ENCODE measurements at regions not wholly inside any gene's neighbourhood (a gene's known extent, or its start where the extent isn't known, plus 50 kb on each side); places are given as distances from the start of the nearest gene placed in this dataset.

- peak; percentile 72 for DNase-seq (ENCODE audit: low read depth)
- TF ChIP-seq, protein P1, sequence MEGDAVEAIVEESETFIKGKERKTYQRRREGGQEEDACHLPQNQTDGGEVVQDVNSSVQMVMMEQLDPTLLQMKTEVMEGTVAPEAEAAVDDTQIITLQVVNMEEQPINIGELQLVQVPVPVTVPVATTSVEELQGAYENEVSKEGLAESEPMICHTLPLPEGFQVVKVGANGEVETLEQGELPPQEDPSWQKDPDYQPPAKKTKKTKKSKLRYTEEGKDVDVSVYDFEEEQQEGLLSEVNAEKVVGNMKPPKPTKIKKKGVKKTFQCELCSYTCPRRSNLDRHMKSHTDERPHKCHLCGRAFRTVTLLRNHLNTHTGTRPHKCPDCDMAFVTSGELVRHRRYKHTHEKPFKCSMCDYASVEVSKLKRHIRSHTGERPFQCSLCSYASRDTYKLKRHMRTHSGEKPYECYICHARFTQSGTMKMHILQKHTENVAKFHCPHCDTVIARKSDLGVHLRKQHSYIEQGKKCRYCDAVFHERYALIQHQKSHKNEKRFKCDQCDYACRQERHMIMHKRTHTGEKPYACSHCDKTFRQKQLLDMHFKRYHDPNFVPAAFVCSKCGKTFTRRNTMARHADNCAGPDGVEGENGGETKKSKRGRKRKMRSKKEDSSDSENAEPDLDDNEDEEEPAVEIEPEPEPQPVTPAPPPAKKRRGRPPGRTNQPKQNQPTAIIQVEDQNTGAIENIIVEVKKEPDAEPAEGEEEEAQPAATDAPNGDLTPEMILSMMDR (IDR thresholded peaks at IDR 0.05; ENCODE audit: control insufficient read depth, insufficient read depth, low read depth, low read length, missing control alignments): peak; percentile 39
- H3K4me3 ChIP-seq (ENCODE audit: control insufficient read depth, low read depth, low read length): no peak overlapping the region
Observed at GRCh38 chr12:43113135-43113534, 438.9 kb downstream of the ADAMTS20 start.

DNA sequence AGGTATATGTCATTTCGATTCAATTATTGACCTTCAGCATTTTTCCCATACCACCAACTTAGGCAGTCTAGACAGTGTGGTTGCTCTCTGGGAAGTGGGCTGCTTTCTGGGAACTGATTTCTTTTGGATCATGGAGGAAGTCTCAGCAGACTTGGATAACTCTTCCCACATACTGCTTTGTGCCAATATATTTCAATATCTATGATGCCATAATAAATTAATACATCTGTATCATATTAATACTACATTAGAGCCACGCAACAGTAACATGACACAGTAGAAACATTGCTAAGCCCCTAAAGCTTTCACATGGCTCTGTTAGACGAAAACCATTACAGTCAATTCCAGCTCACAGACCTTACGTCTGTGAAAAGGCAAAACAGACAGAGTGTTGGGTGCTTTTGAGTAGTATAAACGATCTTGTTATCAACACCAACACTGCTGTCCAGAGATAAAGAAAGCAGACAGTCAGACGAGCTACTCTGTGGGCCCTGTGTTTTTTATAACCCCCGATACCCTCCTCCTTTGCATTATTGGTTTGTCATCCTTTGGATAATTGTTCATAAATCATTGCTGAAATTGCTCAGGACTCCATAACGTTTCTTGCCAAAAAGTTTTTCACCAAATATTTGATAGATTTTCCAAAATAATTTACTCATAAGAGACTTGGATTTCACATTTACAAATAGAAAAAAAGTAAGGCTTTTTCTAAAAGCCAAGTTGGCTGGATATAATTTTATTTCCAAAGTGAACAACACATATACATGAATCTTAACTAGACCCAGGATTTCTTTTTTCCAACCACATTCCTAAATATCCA is 439.7 kb downstream of the ADAMTS20 start:
- H3K4me3 ChIP-seq (ENCODE audit: control insufficient read depth, low read depth, low read length): no peak overlapping the region
- no peak for DNase-seq (ENCODE audit: low read depth)
- TF ChIP-seq, protein P1 (IDR thresholded peaks at IDR 0.05; ENCODE audit: control insufficient read depth, insufficient read depth, low read depth, low read length, missing control alignments): no peak

DNA sequence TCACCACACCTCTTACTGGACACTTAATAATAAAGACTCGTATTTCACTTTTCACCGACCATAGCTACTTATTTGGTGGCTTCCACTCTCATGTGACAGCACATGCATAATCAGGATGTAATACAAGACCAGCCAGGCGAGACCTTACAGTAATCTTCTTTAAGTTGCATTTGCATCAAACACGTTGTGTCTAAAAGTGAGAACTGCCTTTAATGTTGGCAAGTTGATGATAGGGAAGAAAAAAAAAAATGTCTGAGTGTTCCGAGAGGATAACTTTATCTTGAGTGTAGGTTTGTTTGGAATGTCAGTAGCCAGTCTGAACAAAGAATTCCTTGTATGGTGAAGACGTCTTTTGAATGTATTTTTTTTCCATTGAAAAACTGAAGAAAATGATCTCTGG is 440.4 kb downstream of the ADAMTS20 start:
- no peak for DNase-seq (ENCODE audit: low read depth)
- H3K4me3 ChIP-seq (ENCODE audit: control insufficient read depth, low read depth, low read length): no peak overlapping the region
- TF ChIP-seq, protein P1 (IDR thresholded peaks at IDR 0.05; ENCODE audit: control insufficient read depth, insufficient read depth, low read depth, low read length, missing control alignments): no peak

GRCh38 chr12:43109631-43110345 is 442.2 kb downstream of the ADAMTS20 start:
- no peak for DNase-seq (ENCODE audit: low read depth)
- no peak overlapping the region for H3K4me3 ChIP-seq (ENCODE audit: control insufficient read depth, low read depth, low read length)
- TF ChIP-seq, protein P1 (IDR thresholded peaks at IDR 0.05; ENCODE audit: control insufficient read depth, insufficient read depth, low read depth, low read length, missing control alignments): no peak

DNA sequence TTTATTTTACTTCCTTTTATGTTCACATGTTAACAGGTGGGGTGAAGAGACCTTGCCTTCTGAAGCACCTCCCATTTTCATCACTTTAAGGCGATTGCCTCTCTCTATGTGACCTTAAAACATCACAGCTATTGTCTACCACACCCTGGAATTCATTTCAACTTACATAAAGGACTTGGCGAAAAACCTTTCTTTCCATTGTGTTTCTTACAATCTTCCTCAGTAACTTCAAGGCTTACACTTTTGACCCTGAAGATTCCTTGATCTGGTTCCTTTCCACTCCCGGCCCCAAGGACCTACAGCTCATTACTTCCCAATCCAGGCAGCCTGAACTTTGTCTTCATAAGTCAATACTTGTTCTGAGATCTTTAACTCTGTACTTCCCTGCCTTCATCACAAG is 443.3 kb downstream of the ADAMTS20 start:
- H3K4me3 ChIP-seq (ENCODE audit: control insufficient read depth, low read depth, low read length): no peak overlapping the region

GRCh38 chr12:43107026-43107775 is 444.8 kb downstream of the ADAMTS20 start:
- TF ChIP-seq, protein P1 (IDR thresholded peaks at IDR 0.05; ENCODE audit: control insufficient read depth, insufficient read depth, low read depth, low read length, missing control alignments): no peak
- no peak for DNase-seq (ENCODE audit: low read depth)
- no peak overlapping the region for H3K4me3 ChIP-seq (ENCODE audit: control insufficient read depth, low read depth, low read length)

More for the DNA sequence above, 443.3 kb downstream of the ADAMTS20 start:
- no peak for DNase-seq (ENCODE audit: low read depth)
- TF ChIP-seq, protein P1 (IDR thresholded peaks at IDR 0.05; ENCODE audit: control insufficient read depth, insufficient read depth, low read depth, low read length, missing control alignments): no peak

All from AG09309 (cell line).